Stimulated activated naive CD8-positive, alpha-beta T cell treated with anti-CD3 and anti-CD28 coated beads, Interleukin-15, Interleukin-2, amounts not matched to agents 100 ng/mL and 50 ng/mL, for 24 hours (primary cell): ENCODE measurements at regions not wholly inside any gene's neighbourhood (a gene's known extent, or its start where the extent isn't known, plus 50 kb on each side); places are given as distances from the start of the nearest gene placed in this dataset.

Source experiments
- H3K27ac Mint-ChIP-seq: one replicate; pipeline ENCODE4 v1.8.0; 2021; ENCODE audit warnings: mild to moderate bottlenecking, mixed read lengths
- H3K27me3 Mint-ChIP-seq: one replicate; pipeline ENCODE4 v1.8.0; 2021; ENCODE audit warnings: mixed read lengths
- H3K36me3 Mint-ChIP-seq: one replicate; pipeline ENCODE4 v1.8.0; 2021; ENCODE audit warnings: low read depth, mixed read lengths
- H3K4me1 Mint-ChIP-seq: one replicate; pipeline ENCODE4 v1.8.0; 2021; ENCODE audit warnings: low read depth, mixed read lengths
- H3K4me3 Mint-ChIP-seq: one replicate; pipeline ENCODE4 v1.8.0; 2021; ENCODE audit warnings: mild to moderate bottlenecking, mixed read lengths
- H3K9me3 Mint-ChIP-seq: one replicate; pipeline ENCODE4 v1.8.0; 2021; ENCODE audit warnings: mixed read lengths

- no peak overlapping the region for H3K4me3 Mint-ChIP-seq
- H3K27ac Mint-ChIP-seq, result no peak overlapping the region
- no peaks in the 10 kb centered on the region for H3K4me1 Mint-ChIP-seq
- no peaks in the 10 kb centered on the region for H3K27me3 Mint-ChIP-seq
- H3K36me3 Mint-ChIP-seq, result no peaks in the 10 kb centered on the region
- no peaks in the 10 kb centered on the region for H3K9me3 Mint-ChIP-seq
Observed at GRCh38 chr3:182349051-182349450, 444.3 kb upstream of the ATP11B start.

DNA sequence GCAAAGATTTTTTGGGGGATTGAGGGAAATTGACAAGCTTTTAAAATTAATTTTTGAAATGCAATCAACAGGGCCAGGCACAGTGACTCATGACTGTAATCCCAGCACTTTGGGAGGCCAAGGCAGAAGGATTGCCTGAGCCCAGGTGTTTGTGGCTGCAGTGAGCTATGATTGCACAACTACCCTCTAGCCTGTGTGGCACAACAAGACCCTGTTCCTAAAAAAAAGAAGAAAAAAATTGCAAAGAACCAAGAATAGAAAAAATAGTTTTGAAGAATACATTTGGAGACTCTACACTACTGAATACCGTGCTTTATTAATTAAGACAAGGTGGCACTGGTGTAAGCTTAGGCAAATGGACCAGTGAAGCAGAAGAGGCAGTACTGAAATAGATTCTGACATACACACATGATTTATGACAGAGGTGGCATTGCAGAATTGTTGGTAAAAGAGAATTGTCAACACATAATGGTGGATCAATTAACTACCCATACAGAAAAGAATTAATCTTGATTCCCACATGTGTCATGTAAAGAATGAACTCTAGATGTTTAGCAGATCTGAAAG is 443.3 kb upstream of the ATP11B start:
- Mint-ChIP-seq H3K4me1 (no peaks in the 10 kb centered on the region), H3K27ac (no peak overlapping the region), H3K27me3 (no peaks in the 10 kb centered on the region), H3K4me3 (no peak overlapping the region), H3K36me3 (no peaks in the 10 kb centered on the region), H3K9me3 (no peaks in the 10 kb centered on the region)

- H3K27me3 Mint-ChIP-seq, result no peaks in the 10 kb centered on the region
- peaks cover 7% of the 10 kb centered on the region for H3K9me3 Mint-ChIP-seq
Observed at GRCh38 chr3:182357928-182358327, 435.4 kb upstream of the ATP11B start.

GRCh38 chr3:182364323-182364722 is 429.0 kb upstream of the ATP11B start:
- no peaks in the 10 kb centered on the region for H3K4me1 Mint-ChIP-seq
- no peaks in the 10 kb centered on the region for H3K36me3 Mint-ChIP-seq
- H3K27me3 Mint-ChIP-seq, result no peaks in the 10 kb centered on the region
- H3K27ac Mint-ChIP-seq, result no peak overlapping the region
- peaks cover 7% of the 10 kb centered on the region for H3K9me3 Mint-ChIP-seq
- no peak overlapping the region for H3K4me3 Mint-ChIP-seq

More at GRCh38 chr3:182357928-182358327, 435.4 kb upstream of the ATP11B start:
- Mint-ChIP-seq H3K4me3 (no peak overlapping the region), H3K27ac (no peak overlapping the region), H3K4me1 (no peaks in the 10 kb centered on the region), H3K36me3 (no peaks in the 10 kb centered on the region)

GRCh38 chr3:182364723-182365650 is 428.3 kb upstream of the ATP11B start:
- Mint-ChIP-seq H3K27ac (no peak overlapping the region), H3K4me3 (no peak overlapping the region), H3K9me3 (peaks cover 7% of the 10 kb centered on the region), H3K4me1 (no peaks in the 10 kb centered on the region), H3K27me3 (no peaks in the 10 kb centered on the region), H3K36me3 (no peaks in the 10 kb centered on the region)

DNA sequence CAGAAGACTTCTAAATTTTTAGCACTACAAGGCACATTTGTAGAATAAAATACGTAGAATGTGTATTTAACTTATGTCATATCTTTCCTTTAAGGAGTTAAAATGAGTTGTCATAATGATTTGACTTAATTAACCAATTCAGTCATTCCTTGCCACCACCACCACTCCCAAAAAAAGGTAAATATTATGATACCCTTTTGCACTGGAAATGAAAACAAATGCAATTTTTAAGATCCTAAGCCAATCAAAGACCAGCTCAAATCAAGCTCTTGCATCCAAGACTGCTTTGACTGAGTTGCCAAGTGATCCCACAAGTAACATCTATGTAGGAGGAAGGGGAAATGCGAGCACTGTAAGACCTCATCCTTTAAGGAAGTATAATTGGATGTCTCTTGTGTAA is 426.6 kb upstream of the ATP11B start:
- no peaks in the 10 kb centered on the region for H3K4me1 Mint-ChIP-seq
- no peaks in the 10 kb centered on the region for H3K36me3 Mint-ChIP-seq
- H3K9me3 Mint-ChIP-seq, result peaks cover 7% of the 10 kb centered on the region
- no peak overlapping the region for H3K27ac Mint-ChIP-seq
- H3K27me3 Mint-ChIP-seq, result no peaks in the 10 kb centered on the region
- no peak overlapping the region for H3K4me3 Mint-ChIP-seq

- no peaks in the 10 kb centered on the region for H3K4me1 Mint-ChIP-seq
- no peak overlapping the region for H3K4me3 Mint-ChIP-seq
- no peaks in the 10 kb centered on the region for H3K27me3 Mint-ChIP-seq
- no peak overlapping the region for H3K27ac Mint-ChIP-seq
- peaks cover 3% of the 10 kb centered on the region for H3K9me3 Mint-ChIP-seq
- H3K36me3 Mint-ChIP-seq, result no peaks in the 10 kb centered on the region
Observed at GRCh38 chr3:182369861-182370260, 423.4 kb upstream of the ATP11B start.

- Mint-ChIP-seq H3K27me3 (no peaks in the 10 kb centered on the region), H3K4me3 (no peak overlapping the region), H3K4me1 (no peaks in the 10 kb centered on the region), H3K27ac (no peak overlapping the region), H3K9me3 (peaks cover 3% of the 10 kb centered on the region), H3K36me3 (no peaks in the 10 kb centered on the region)
Observed at GRCh38 chr3:182370949-182371348, 422.4 kb upstream of the ATP11B start.

DNA sequence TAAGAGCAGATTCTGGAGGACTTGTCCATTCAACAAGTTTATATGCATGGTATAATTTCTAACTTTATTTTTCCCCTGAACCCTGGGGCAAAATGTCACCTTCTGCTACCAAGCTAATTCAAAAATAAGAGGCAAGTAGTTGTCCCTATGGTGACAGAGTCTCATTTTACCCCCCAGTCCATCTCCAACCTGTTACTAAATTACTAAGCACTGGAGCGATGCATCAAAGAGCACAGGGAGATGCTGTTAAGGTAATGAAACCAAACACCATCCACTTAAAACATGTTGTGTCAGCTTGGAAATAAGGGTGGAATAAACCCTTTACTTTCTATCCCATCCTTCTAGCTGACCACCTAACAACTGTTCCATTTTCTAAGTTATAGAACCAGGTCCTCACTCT is 417.4 kb upstream of the ATP11B start:
- Mint-ChIP-seq H3K4me3 (no peak overlapping the region), H3K27ac (no peak overlapping the region), H3K4me1 (no peaks in the 10 kb centered on the region), H3K9me3 (no peaks in the 10 kb centered on the region), H3K27me3 (no peaks in the 10 kb centered on the region), H3K36me3 (no peaks in the 10 kb centered on the region)

DNA sequence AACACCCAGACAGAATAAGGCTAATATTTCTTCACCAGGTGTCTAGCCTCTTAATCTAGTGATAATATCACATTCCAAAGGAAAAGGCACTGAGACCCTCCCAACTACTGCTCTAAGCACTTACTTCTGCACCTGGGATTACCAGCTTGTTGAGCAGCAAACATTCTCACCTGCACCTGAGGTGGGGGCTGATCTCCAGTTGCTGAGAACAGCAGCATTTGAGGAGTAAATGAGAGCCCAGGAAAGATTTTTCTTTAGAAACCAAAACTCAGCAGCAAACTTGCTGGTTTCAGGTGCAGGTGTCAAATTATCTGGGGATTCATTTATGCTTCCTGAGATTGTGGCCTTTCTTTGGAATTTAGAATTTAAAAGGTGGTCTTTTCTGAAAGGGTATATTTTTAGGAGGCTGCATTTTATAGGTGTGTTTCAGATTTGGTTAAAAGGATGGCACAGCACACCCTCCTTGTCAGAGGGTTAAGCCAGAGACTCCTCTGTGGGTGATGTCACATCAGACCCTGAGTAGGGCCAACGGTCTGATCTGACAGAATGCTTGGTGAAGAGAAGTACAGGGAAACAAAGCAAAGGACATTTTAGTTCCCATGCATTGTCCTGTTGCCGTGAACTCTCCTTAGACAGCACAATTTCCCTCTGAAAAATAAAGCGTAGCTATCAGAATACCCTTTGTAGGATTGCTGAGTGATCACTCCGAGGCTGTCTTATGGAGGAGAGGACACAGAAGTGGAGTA is 411.0 kb upstream of the ATP11B start:
- Mint-ChIP-seq H3K27ac (no peak overlapping the region), H3K9me3 (no peaks in the 10 kb centered on the region), H3K27me3 (peaks cover 6% of the 10 kb centered on the region), H3K4me3 (no peak overlapping the region), H3K36me3 (no peaks in the 10 kb centered on the region), H3K4me1 (no peaks in the 10 kb centered on the region)

GRCh38 chr3:182384221-182384620 is 409.1 kb upstream of the ATP11B start:
- Mint-ChIP-seq H3K36me3 (no peaks in the 10 kb centered on the region), H3K4me3 (no peak overlapping the region), H3K27me3 (peaks cover 6% of the 10 kb centered on the region), H3K27ac (no peak overlapping the region), H3K4me1 (no peaks in the 10 kb centered on the region), H3K9me3 (no peaks in the 10 kb centered on the region)

GRCh38 chr3:182385356-182385755 is 407.9 kb upstream of the ATP11B start:
- H3K9me3 Mint-ChIP-seq, result no peaks in the 10 kb centered on the region
- peaks cover 6% of the 10 kb centered on the region for H3K27me3 Mint-ChIP-seq
- no peaks in the 10 kb centered on the region for H3K36me3 Mint-ChIP-seq
- H3K4me1 Mint-ChIP-seq, result no peaks in the 10 kb centered on the region
- H3K4me3 Mint-ChIP-seq, result no peak overlapping the region
- no peak overlapping the region for H3K27ac Mint-ChIP-seq

DNA sequence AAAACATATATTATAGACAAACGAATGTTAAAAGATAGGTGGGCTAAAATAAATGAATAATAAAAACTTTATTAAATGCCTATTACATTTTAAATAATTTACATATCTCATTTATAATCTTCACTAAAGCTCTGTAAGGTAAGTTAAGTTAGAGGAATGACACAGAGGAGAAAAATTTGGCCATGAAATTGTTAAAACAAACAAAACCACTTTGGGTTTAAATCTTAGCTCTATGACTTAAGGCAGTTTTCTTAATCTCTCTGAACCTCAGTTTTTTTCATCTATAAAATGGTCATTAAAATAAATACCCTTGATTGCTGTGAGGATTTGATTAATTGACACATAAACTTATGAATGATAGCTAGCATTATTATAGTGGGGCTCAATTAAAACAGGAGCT is 404.8 kb upstream of the ATP11B start:
- Mint-ChIP-seq H3K27ac (no peak overlapping the region), H3K4me3 (no peak overlapping the region), H3K4me1 (no peaks in the 10 kb centered on the region), H3K36me3 (no peaks in the 10 kb centered on the region), H3K9me3 (no peaks in the 10 kb centered on the region), H3K27me3 (peaks cover 6% of the 10 kb centered on the region)

GRCh38 chr3:182389071-182389815 is 404.1 kb upstream of the ATP11B start:
- Mint-ChIP-seq H3K27me3 (peaks cover under 1% of the 10 kb centered on the region), H3K4me3 (no peak overlapping the region), H3K36me3 (no peaks in the 10 kb centered on the region)

More at GRCh38 chr3:182389071-182389815, 404.1 kb upstream of the ATP11B start:
- H3K9me3 Mint-ChIP-seq, result no peaks in the 10 kb centered on the region
- no peak overlapping the region for H3K27ac Mint-ChIP-seq
- H3K4me1 Mint-ChIP-seq, result no peaks in the 10 kb centered on the region
